GM20000 (cell line): ENCODE measurements at regions not wholly inside any gene's neighbourhood (a gene's known extent, or its start where the extent isn't known, plus 50 kb on each side); places are given as distances from the start of the nearest gene placed in this dataset.

Experiments used
- DNase-seq: peaks from one replicate; pipeline ENCODE4 v3.0.0; 2012; ENCODE audit warnings: low spot score
- CTCF ChIP-seq: IDR thresholded peaks from 2 replicates; pipeline ENCODE4 v1.5.1; 2012; ENCODE audit warnings: mild to moderate bottlenecking, control low read depth; ENCODE audit errors: extremely low read depth, missing control alignments

GRCh38 chr9:78575771-78576170 is 278.8 kb downstream of the PSAT1 start:
- no peak for TF ChIP-seq CTCF
- DNase-seq: no peak

- no peak for TF ChIP-seq CTCF
- no peak for DNase-seq
These were observed 280.4 kb downstream of the PSAT1 start for GRCh38 chr9:78577156-78577906.

GRCh38 chr9:78578072-78578471 is 281.1 kb downstream of the PSAT1 start:
- no peak for DNase-seq

GRCh38 chr9:78582821-78583220 is 285.9 kb downstream of the PSAT1 start:
- no peak for TF ChIP-seq CTCF
- DNase-seq: no peak

More at GRCh38 chr9:78578072-78578471, 281.1 kb downstream of the PSAT1 start:
- TF ChIP-seq CTCF: no peak

- no peak for TF ChIP-seq CTCF
- no peak for DNase-seq
These were observed 287.7 kb downstream of the PSAT1 start for GRCh38 chr9:78584589-78584988.

- DNase-seq: no peak
- no peak for TF ChIP-seq CTCF
These were observed 289.0 kb downstream of the PSAT1 start for GRCh38 chr9:78585909-78586308.

- no peak for TF ChIP-seq CTCF
These were observed 293.1 kb downstream of the PSAT1 start for GRCh38 chr9:78590068-78590467.

More at GRCh38 chr9:78590068-78590467, 293.1 kb downstream of the PSAT1 start:
- DNase-seq: no peak
